ENCODE measurements at regions not wholly inside any gene's neighbourhood (a gene's known extent, or its start where the extent isn't known, plus 50 kb on each side); places are given as distances from the start of the nearest gene placed in this dataset.

DNA sequence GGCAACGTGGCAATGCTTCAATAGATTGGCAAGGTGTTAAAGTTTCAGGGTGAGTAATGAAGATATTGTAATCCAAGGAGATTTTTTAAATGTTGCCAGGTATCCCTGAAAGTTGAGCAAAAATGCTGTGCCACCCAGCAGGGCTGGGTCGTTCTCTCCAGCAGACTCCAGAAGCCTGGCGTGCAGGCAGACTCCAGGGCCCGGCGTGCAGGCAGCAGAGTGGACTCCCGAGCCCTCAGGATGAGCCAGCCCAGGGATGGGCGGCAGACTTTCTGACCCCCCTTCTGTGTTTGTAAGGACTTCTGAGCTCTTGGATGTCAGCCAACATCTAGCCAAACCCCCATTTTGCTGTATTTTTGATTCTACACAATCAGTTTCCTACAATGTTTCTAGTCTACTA, 289.1 kb downstream of the ZNF516 start:
- no peaks in the 10 kb centered on the region for H3K27me3 ChIP-seq
- WGBS, result 77% methylated on average over 7 of the region's 7 CpGs
- H3K36me3 ChIP-seq, result no peaks in the 10 kb centered on the region
- no peak for TF ChIP-seq POLR2A (IDR thresholded peaks at IDR 0.05)
- no peak for TF ChIP-seq EP300 (IDR thresholded peaks at IDR 0.05)
- H3K4me1 ChIP-seq, result no peaks in the 10 kb centered on the region
- no peaks in the 10 kb centered on the region for H3K9me3 ChIP-seq
- DNase-seq (ENCODE audit: low spot score in 2 of 2), result no peak
- H3K4me3 ChIP-seq, result no peak overlapping the region
- no peak overlapping the region for H3K27ac ChIP-seq

DNA sequence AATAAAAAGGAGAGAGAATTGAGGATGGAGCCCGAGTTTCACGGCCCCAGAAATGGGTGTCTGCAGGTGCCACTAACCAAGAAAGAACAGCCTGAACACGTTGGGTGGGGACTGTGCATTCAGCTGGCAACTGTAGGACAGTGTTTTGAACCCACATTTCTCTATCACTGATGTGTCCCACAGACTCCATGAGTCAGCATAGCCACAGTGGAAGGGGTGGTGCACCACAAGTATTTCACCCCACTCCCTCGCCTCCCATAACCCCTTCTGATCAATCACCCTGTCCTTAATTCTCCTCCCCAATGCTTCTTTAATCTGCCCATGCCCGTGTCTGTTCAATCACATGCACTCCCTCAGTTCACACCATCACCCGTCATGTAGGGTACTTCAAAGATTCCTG, 291.5 kb downstream of the ZNF516 start:
- WGBS, result 74% methylated on average over 6 of the region's 6 CpGs
- Histone ChIP-seq H3K9me3 (no peaks in the 10 kb centered on the region), H3K4me3 (no peak overlapping the region), H3K27me3 (no peaks in the 10 kb centered on the region), H3K27ac (no peak overlapping the region), H3K4me1 (no peaks in the 10 kb centered on the region), H3K36me3 (no peaks in the 10 kb centered on the region)
- DNase-seq (ENCODE audit: low spot score in 2 of 2), result no peak
- no peak for TF ChIP-seq POLR2A (IDR thresholded peaks at IDR 0.05)
- TF ChIP-seq, protein P1, sequence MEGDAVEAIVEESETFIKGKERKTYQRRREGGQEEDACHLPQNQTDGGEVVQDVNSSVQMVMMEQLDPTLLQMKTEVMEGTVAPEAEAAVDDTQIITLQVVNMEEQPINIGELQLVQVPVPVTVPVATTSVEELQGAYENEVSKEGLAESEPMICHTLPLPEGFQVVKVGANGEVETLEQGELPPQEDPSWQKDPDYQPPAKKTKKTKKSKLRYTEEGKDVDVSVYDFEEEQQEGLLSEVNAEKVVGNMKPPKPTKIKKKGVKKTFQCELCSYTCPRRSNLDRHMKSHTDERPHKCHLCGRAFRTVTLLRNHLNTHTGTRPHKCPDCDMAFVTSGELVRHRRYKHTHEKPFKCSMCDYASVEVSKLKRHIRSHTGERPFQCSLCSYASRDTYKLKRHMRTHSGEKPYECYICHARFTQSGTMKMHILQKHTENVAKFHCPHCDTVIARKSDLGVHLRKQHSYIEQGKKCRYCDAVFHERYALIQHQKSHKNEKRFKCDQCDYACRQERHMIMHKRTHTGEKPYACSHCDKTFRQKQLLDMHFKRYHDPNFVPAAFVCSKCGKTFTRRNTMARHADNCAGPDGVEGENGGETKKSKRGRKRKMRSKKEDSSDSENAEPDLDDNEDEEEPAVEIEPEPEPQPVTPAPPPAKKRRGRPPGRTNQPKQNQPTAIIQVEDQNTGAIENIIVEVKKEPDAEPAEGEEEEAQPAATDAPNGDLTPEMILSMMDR (IDR thresholded peaks at IDR 0.05), result no peak
- TF ChIP-seq EP300 (IDR thresholded peaks at IDR 0.05), result no peak
- no peak for TF ChIP-seq POLR2AphosphoS5 (IDR thresholded peaks at IDR 0.05)

DNA sequence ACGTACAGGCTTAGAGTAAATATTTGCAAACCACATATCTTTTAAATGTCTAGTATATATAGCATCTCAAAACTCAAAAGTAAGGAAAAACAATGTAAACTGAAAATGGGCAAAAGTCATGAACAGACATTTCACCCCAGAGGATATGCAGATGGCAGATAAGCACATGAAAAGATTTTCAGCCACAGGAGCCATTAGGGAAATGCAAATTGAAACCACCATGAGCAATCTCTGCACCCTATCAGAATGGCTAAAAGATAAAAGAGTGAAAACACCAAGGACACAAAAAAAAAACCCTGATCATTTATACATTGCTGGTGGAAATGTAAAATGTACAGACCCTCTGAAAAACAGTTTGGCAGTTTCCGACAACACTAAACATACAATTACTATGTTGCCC, 292.7 kb downstream of the ZNF516 start:
- no peak overlapping the region for H3K4me3 ChIP-seq
- no peaks in the 10 kb centered on the region for H3K36me3 ChIP-seq
- H3K9me3 ChIP-seq, result no peaks in the 10 kb centered on the region
- WGBS, result 89% methylated on average over 2 of the region's 2 CpGs
- H3K4me1 ChIP-seq, result no peaks in the 10 kb centered on the region
- DNase-seq (ENCODE audit: low spot score in 2 of 2), result no peak
- TF ChIP-seq EP300 (IDR thresholded peaks at IDR 0.05) (no peak), POLR2AphosphoS5 (IDR thresholded peaks at IDR 0.05) (no peak), POLR2A (IDR thresholded peaks at IDR 0.05) (no peak)
- TF ChIP-seq, protein P1 (IDR thresholded peaks at IDR 0.05), result no peak
- no peaks in the 10 kb centered on the region for H3K27me3 ChIP-seq
- H3K27ac ChIP-seq, result no peak overlapping the region

DNA sequence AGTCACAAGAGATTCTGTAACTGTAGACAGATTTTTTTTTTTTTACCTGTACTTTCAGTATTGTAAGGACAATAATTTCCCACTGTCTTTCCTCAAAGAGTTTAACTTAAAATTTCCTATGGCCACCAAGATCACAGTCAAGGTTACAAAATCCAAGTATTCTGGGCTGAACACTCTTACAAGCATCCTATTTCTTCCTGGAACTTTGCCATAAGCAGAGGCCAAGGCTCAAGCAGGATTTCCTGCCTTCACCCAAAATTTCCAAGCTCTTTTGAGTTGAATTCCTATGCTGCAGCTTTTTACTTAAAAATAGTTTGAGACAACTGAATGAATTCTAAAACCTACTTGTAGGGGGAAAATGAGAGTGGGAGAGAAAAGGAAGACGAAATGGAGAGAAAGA, 299.4 kb downstream of the ZNF516 start:
- no peak overlapping the region for H3K27ac ChIP-seq
- TF ChIP-seq POLR2AphosphoS5 (IDR thresholded peaks at IDR 0.05), result no peak
- TF ChIP-seq EP300 (IDR thresholded peaks at IDR 0.05), result no peak
- TF ChIP-seq, protein P1 (IDR thresholded peaks at IDR 0.05), result no peak
- TF ChIP-seq POLR2A (IDR thresholded peaks at IDR 0.05), result no peak
- DNase-seq (ENCODE audit: low spot score in 2 of 2), result no peak
- peaks cover 4% of the 10 kb centered on the region for H3K9me3 ChIP-seq
- 37% methylated on average over 1 of the region's 1 CpG for WGBS
- H3K4me1 ChIP-seq, result no peaks in the 10 kb centered on the region
- H3K27me3 ChIP-seq, result no peaks in the 10 kb centered on the region
- no peak overlapping the region for H3K4me3 ChIP-seq
- no peaks in the 10 kb centered on the region for H3K36me3 ChIP-seq

DNA sequence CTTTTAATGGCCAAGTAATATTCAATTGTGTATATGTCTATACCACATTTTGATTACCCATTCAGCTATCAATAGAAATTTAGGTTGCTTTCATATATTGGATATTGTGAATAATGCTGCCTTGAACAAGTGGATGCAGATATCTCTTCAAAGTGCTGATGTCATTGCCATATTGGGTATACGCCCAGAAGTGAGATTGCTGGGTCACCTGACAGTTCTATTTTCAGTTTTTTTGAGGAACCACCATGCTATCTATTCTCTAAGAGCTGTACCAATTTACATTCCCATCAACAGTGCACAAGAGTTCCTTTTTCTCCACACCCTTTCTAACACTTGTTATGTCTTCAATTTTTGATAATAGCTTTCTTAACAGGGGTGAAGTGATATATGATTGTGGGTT, 306.9 kb downstream of the ZNF516 start:
- Histone ChIP-seq H3K27ac (no peak overlapping the region), H3K27me3 (no peaks in the 10 kb centered on the region), H3K9me3 (peaks cover 15% of the 10 kb centered on the region), H3K4me3 (no peak overlapping the region), H3K36me3 (no peaks in the 10 kb centered on the region), H3K4me1 (no peaks in the 10 kb centered on the region)
- WGBS, result 56% methylated on average over 1 of the region's 1 CpG
- DNase-seq (ENCODE audit: low spot score in 2 of 2), result no peak
- TF ChIP-seq EP300 (IDR thresholded peaks at IDR 0.05) (no peak), POLR2AphosphoS5 (IDR thresholded peaks at IDR 0.05) (no peak), POLR2A (IDR thresholded peaks at IDR 0.05) (no peak)
- TF ChIP-seq, protein P1 (IDR thresholded peaks at IDR 0.05), result no peak

DNA sequence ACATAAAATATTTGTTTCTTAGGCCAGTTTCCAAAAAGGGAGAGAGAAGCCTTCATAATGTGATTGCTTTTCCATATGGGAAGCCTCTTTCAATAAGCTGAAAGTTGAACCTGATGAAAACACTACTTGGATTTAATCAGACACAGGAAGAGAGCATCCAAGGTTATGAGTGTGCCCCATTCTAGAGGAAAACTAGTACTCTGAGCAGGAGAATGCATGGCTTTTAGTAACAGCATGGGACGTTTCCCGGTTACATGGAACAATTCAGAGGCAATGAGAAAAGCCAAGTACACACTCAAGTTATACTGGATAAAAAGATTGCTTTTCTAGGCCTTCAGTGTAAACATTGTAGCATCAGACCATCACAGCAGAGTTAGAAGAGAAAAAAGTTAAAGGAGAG, 315.8 kb downstream of the ZNF516 start:
- no peak for DNase-seq (ENCODE audit: low spot score in 2 of 2)
- H3K9me3 ChIP-seq, result no peaks in the 10 kb centered on the region
- TF ChIP-seq EP300 (IDR thresholded peaks at IDR 0.05) (no peak), POLR2A (IDR thresholded peaks at IDR 0.05) (no peak), POLR2AphosphoS5 (IDR thresholded peaks at IDR 0.05) (no peak)
- TF ChIP-seq, protein P1 (IDR thresholded peaks at IDR 0.05), result no peak
- no peak overlapping the region for H3K4me3 ChIP-seq
- H3K4me1 ChIP-seq, result no peaks in the 10 kb centered on the region
- H3K36me3 ChIP-seq, result no peaks in the 10 kb centered on the region
- H3K27me3 ChIP-seq, result no peaks in the 10 kb centered on the region
- no peak overlapping the region for H3K27ac ChIP-seq
- WGBS, result 83% methylated on average over 2 of the region's 2 CpGs

Measured in suprapubic skin (tissue), 4 donors.